Endothelial cell of hepatic sinusoid (primary cell): ENCODE measurements at regions not wholly inside any gene's neighbourhood (a gene's known extent, or its start where the extent isn't known, plus 50 kb on each side); places are given as distances from the start of the nearest gene placed in this dataset.

Experiments
- in situ Hi-C: cut with HindIII; loops from 2 replicates; pipeline ENCODE4 v1.10.0; 2017; ENCODE audit warnings: low sequenced_read_pairs

DNA sequence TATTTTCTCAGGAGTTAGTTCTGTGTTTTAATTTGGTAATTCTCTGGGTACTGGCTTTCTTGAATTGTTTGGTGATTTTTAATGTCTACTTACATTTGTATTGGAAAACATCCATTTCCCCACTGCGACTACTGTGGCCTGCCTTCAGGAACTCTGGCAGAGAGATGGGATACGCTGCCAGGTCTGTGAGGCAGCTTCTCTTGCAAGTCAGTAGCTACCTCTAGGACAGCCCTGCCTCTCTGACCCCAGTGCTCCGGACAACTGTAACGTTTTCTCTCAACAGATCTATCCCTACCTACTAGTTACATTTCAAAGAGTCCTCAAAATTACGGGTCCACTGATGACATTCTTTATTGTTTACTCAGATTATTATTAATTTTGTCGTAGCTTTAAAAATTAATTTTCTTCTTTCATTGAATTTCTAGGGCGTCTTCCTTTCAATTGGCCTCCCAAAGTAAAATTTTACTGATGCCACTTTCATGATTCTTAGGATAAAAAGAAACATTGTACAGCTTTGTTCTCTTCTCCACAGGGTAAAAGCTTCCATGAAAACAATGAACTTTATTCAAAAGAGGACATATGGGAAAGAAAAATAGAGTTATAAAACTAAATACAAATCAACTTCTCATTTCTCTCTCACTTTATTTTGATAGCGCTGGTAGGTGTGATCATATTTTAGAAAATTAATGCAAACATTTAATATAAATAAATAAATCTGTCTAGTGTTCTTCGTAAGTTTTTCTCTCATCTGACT, 123.2 kb upstream of the GOLGA8J start:
- in situ Hi-C loops: no loop called here

DNA sequence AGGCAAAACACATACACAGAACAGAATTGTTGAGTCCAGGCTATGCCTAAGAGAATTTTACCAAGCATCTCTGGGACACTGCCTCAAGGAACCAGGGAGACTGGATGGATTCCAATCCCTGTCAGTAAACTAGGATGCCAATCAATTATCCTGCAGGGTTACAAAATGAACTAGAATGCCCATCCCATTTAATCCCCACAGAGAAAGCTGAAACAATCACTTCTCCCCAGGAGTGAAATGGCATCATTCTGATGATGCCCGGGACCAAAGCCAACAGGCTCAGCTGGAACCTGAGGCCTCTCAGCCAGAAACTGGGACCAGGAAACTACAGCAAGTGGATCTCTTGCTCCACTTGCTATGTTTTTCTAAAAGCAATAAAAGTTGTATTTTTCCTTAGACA, 130.0 kb upstream of the TJP1 start:
- in situ Hi-C loops: no loop called here

DNA sequence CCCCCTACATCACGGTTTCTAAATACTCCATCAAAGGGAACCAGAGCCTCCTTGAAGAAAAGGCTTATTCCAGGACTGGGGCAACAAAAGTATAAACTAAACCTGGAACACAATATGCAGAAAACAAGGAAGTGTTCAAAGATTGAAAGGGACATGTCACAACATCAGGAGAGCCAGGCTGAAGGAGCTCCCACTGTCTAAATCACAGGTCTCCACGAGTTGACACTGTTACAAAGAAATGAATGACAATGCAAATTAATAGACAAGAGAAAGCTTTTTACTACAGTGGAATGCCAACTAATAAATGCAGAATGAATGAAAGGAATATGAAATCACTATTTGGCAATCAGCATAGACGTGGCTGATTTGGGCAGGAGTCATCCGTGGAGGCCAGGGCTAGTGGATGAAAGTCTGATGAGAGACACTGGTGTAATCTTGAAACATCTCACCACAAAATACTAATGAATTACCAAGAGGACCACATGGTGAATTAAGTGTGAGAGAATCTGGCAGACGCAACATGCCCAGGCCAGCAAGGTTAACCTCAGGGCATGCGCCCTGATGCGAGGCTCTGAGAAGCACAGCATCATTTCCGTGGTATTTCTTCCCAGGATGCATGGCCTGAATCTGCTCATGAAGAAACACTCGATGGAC, 123.8 kb upstream of the TJP1 start:
- in situ Hi-C loops: no loop called here

DNA sequence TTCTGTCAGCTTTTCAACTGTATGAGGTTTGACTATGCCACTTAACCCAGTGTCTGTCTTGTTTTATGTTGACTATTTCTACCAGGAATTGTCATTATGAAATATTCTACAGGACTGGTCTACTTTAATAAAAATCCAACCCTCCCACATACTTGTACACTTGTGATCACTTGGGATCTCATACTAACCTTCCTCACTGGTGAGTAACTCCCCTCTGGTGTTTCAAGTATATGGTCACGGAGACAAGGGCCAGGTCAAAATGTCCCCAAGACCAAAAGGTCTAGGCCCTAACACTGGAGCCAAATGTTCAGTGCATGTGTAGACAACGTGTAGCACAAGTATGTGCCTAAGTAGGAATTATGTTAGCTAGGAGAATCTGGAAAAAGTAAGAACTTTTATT, 122.7 kb upstream of the TJP1 start:
- in situ Hi-C loops: no loop called here

DNA sequence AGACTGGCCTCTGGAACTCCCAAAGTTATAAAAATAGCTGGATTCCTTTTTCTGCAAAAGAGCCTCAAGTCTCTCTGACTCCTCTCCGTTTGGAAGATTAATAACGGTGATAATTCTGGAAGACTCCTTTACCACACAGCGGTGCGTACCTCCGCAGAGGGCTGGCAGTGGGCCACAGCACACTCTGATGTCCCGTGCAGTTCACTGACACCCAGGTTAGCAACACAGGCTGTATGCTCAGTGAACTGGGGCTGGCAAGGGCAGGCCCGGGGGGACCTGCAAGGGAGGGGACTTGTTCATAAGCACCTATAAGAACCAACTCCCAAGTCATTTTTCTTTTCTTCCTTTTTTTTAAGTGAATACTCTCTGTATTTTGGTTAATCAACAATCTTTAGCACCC, 120.3 kb upstream of the TJP1 start:
- in situ Hi-C loops: no loop called here

DNA sequence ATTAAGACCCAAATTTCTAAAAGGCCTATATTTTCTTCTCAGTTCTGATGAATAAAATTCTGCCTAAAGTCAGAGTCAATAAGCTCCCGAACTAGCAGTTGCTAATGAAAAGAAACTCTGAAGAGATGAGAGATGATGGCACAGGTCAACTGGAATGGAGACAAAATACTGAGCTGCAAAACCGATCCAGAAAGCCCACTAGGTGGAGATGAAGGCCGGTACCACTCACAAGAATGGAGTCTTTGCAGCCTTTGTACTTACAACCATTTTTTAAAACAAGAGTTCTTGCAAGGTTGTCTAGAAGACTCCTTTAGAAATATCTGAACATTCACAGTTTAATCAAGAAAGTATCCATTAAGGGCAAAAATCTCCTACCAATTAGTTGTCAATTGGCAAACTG, 119.9 kb upstream of the TJP1 start:
- in situ Hi-C loops: no loop called here

DNA sequence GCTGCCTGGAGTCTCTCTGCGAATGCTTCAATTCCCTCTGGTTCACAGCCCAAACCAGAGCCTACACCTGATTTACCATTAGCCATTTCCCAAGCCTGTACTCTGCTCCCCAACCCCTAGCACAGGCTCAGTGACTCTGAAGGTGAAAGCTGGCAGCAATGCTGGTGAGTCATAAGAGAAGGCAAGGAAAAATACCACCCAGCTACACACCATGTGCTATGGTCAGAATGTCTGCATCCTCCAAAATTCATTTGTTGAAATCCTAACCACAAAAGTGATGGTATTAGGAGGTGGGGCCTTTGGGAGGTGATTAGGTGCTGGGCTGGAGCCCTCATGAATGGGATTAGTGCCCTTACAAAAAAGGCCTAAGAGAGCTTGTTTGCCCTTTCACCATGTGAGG, 117.1 kb upstream of the TJP1 start:
- in situ Hi-C loops: no loop called here

DNA sequence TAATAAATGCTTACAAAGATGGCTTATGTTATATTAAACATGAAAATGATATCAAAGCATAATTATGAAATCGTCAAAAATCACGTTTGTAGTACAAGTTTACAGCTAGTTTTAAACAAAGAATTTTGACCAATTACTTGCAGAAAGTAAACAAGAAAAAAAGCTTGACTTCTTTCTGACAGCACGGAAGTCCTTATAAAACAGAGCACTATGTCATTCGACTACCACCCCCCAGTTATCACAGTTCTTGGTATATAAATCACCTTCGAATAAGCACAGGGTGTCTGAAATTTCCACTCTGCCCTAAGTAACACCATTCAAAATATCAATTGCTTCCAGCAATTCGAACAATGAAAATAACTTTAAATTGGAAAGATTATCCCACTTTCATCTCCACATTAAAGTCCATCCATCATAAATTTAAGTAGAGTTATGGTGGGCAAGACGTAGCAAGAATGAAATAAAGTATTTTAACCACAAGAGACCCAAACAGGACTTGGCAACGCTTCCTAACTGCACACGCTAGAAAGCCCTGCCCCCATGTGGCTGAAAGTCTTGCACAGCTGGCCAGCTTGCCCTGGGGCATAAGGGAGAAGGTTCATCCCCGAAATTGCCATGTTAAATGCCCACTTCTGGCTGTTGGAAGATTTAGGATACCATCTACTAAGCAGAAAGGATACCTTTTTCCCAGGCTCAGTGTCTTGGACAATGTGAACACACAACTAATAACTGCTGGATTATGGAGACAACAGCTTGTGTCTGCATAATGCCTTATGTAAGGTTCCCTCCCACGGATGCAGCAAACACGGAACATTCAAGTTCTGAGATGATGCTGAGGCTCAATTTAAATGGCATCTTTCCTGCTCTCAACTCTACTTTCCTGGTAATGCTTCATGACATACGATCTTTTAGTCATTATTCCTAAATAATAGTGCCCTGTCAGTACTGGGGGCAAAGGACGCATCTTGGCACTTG, 116.4 kb upstream of the TJP1 start:
- in situ Hi-C loops: no loop called here

DNA sequence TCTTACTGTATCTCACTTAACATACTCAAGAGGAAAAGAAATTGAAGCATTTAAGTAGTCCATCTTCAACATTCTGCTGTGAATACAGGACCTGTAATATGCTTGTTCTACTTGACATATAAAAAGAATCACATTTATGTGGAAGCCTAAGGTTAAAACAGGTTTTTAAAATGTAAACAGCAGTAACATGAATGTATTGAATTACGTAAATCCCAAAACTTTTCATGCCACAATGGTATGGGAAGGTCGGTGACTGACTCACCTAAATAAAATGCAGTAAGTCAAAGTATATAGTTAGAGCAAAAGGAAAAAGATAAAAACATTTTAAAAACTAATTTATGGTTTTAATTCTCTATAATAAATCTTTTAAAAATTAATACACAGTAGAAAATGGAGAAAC, 115.7 kb upstream of the TJP1 start:
- in situ Hi-C loops: no loop called here

DNA sequence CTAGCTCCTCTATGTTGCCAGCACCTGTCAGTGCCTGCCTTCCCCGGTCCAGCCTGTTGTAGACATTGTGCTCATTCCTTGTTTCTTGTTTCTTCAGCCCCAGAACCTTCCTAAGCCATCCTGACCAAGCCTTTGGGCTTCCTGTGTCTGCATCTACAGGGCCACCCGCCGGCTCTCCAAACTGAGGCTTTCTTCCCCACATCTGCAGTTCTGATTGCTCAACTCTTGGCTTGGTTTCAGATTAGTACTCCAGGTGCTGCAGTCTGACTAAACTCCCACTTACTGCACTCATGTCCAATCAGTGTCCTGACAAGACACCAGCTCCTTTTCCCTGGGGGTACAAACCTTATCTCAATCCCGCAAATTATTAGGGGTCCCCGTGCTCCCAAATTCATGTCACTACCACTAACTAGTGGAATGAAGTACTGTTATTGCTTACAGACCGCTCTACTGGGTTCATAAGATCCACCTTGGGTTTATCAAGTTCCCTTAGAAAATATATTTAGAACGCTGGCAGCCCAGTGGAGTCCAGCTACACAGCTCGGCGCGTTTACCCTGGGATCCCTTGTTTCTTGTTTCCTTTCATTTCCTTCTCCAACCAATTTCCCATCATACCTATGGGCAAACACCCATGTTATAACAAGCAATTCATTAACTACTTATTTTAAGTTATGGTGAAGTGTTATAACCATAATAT, 114.2 kb upstream of the TJP1 start:
- in situ Hi-C loops: no loop called here

DNA sequence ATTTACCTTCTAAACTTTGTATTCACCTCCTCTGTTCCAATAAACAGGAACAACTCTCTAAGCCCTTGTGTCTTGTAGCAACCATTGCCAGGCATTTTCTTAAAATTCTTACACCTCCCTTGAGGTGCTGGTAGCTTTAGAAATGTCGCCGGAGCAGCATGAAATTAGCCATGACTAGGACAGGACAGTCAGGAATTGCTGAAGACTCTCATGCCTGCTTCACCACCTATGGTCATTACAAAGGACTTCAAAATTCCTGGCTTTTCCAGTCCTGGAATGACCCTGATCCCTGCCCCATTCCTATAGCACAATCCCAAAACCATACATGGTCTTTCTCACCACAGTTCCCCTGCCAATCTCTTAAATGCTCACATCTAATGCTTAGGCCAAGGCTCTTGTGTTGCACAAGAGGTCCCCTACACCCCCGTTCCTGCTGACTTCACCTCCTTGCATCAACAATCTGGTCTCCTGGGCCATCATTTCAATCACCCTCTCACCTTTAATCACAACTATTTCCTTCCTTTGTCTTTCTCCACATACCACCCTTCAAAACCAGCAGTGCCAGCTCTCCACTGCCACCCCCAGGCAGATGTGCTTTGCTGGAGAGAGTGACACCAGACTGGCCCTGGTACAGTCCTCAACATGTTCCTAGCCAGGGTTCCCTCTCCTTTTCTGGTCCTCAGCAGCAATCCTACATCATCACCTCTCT, 113.2 kb upstream of the TJP1 start:
- in situ Hi-C loops: no loop called here

DNA sequence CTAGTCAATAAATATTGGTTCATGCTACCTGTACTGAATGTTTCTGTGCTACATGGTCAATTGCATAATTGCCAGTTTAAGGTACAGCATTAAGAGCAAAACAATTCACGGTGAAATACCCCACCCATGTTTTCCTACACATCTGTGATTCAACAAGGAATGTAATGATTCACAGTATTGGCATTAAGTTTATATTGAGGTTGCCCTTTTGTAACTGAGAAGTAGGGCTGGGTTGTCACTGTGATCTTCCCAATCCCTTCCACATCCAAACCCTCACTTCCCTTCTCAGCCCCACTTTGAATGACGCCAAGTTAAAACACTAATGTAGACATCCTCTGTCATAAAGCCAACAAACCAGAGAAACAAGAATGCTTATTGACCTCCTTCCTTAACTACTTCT, 112.0 kb upstream of the TJP1 start:
- in situ Hi-C loops: no loop called here

DNA sequence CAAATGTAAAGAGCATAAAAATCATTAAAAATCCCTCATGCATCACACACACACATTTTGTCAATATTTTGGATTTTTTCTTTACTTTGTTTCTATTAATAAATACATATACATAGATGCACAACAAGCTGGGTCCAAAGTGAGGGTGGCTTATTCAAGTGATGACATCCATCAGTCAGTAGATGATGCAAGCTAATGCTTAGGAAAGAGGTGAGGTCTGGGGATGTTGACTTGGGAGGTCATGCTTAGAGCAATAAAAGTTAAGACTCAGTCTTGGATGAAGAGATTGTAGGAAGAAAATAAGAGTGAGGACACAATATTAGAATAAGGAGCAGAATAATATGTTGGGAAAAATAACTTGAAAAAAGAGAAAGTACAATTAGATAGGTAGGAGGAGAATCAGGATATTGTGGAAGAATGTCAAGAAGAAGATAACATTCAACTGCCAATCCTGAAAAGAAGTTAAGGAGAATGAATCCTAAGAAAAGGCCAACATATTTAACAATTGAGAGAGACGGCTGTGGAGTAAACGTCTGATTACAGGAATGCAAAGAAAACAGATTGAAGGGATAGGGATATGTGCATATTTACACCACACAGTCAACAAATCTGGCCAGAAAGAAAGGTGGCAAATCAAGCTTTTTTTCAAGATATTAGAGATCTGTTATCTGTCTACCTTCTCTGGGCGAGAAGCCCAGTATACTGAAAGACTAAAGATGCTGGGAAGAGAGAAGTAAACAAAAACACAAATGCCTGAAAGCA, 111.0 kb upstream of the TJP1 start:
- in situ Hi-C loops: no loop called here

DNA sequence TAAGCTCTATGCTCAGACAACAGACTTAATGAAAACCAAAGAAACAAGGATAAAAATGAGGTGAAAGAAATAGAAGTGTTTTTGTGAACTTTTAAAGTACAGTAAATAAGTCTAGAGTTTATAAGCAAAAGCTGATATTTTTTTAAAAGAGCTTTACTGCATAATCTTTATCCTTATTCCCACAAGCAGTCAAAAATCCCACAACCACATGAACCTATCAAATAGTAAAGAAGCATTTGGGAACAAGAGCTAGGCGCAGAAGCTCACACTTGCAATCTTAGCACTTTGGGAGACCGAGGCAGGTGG, 103.8 kb upstream of the TJP1 start:
- in situ Hi-C loops: no loop called here

DNA sequence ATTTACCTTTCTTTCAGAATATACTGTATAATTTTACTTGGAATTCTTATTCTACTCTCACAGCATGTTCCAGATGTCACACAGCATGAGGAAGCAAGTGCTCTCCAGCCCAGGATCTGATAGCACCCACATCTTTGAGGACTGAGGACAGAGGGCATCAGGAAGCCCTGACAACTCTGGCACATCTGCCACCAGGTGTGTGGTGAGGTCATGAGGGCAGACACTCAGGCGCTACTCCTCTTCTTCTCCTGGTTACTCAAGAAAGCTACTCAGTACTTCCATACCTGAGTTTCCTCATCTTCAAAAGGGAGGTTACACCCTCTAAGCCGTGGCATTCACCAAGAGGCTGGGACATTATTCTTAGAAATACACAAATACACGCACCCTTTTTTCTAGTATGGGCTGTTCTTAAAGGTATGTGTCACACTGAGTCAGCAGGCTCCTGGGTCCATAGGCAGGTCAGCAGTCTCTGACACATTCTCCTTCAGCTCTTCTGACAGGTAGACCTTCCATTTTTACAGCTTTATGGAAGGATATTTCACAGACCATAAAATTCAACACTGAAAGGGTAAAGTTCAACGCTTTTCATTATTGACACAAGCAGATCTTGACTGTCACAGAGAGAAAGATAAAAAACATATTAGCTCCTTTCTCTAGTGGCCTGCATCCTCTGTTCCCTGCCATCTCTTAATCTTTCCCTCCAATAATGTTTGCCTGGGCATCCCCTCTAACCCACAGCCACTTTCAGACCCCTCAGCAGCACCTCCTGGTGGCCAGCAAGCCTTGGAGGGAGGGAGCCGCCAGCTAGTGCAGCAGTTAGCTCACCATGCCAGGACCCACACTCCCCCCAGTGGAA, 103.2 kb upstream of the TJP1 start:
- in situ Hi-C loops: no loop called here

DNA sequence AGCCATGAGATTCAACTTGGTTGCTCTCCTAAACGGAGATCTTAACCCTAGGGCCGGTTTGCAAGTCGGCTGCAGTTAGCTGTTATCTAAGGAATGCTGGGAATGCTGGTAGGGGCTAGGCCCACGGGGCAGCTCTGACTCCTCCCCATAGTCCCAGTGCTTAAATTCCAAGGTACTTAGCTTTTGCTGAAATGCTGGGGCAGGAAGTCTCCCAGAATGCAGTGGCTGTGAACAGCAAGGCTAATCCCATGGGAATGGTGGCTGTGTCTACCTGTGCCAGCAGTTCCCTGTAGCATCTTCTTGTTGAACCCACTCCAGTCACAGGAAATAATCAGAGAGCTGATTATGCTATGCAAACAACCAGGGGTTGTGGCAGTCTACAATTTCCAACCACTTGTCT, 102.5 kb upstream of the TJP1 start:
- in situ Hi-C loops: no loop called here

DNA sequence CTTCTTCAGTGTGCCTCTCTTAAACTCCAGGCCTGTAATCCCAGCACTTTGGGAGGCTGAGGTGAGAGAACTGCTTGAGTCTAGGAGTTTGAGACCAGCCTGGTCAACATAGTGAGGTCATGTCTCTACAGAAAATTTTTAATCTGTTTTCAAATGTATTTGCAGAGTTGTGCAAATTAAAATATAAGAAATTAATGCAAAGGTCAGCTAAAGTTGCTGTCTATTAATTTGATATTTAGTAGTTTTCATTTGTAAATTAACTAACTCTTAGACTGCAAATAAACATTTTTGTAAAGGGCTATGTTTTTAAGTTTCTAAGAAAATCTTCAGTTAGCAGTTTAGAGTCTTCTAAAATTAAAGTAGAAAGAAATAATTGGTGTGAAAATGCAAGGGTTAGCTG, 99.9 kb upstream of the TJP1 start:
- in situ Hi-C loops: no loop called here

DNA sequence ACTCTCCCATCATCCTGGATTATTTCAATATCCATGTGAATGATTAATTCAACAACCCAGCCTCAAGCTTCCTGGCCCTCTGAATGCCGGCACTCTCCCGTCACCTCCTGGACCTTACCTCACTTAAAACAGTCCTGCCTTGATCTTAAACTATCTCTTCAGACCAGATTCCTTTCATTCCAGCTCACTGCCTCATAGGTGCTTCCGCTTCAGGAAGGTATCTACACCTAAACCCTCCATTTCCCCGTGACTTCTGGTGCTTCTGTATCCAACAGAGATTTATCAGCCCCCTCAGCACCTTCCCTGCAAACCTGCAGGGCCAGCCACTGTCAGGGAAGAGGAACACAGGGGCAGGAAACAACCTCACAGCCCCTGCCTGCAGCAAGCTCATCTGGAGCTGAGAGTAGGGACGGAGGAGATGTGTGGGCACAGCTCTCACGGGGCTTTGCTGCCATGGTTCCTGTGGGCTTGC, 98.9 kb upstream of the TJP1 start:
- in situ Hi-C loops: no loop called here

DNA sequence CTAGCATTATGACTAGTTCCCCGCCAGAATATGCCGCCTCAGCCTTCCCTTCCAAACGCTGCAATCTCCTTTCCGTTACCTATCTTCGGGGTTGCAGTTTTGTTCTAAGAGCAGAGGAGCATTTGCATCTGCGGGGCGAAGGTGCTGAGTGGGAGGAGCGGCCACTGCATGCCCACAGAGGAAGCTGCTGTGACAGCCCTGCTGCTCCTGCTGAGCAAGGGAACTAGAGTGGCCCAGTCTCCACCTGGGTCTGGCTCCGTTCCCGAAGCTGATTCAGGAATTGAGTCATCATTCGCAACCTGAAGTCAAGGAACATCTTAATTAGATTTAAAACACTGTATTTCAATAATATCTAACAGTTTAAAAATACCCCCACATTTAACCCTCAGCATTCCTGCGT, 98.2 kb upstream of the TJP1 start:
- in situ Hi-C loops: no loop called here
